Peyer's patch (tissue), 4 donors: ENCODE measurements at regions not wholly inside any gene's neighbourhood (a gene's known extent, or its start where the extent isn't known, plus 50 kb on each side); places are given as distances from the start of the nearest gene placed in this dataset.

Experiments used
- CTCF ChIP-seq, 6 experiments: fragments of 450-650 bp in 4 of 6; fragments of 200-600 bp in 2 of 6; sonication (generic) in 1 of 6; IDR thresholded peaks; one replicate each; pipeline ENCODE4 v1.5.1; 2017 to 2019; ENCODE audit warnings: antibody characterized with exemption in 6 of 6, mild to moderate bottlenecking in 3 of 6, moderate library complexity in 1 of 6
- POLR2A ChIP-seq, 2 donors: fragments of 450-650 bp; IDR thresholded peaks; one replicate each; pipeline ENCODE4 v1.5.1; 2017; ENCODE audit warnings: antibody characterized with exemption in 2 of 2, mild to moderate bottlenecking in 2 of 2, moderate library complexity in 2 of 2

GRCh38 chr16:52256310-52257078 is 290.4 kb downstream of the TOX3 start:
- no peak for TF ChIP-seq POLR2A (IDR thresholded peaks at IDR 0.05)
- TF ChIP-seq CTCF (IDR thresholded peaks at IDR 0.05), result no peak
